GM19193 (cell line): ENCODE measurements at regions not wholly inside any gene's neighbourhood (a gene's known extent, or its start where the extent isn't known, plus 50 kb on each side); places are given as distances from the start of the nearest gene placed in this dataset.

Experiments
- POLR2A ChIP-seq: IDR thresholded peaks from 4 replicates; pipeline ENCODE4 v1.6.1; 2011; ENCODE audit not compliant: insufficient read depth, insufficient read length; ENCODE audit errors: extremely low read depth

DNA sequence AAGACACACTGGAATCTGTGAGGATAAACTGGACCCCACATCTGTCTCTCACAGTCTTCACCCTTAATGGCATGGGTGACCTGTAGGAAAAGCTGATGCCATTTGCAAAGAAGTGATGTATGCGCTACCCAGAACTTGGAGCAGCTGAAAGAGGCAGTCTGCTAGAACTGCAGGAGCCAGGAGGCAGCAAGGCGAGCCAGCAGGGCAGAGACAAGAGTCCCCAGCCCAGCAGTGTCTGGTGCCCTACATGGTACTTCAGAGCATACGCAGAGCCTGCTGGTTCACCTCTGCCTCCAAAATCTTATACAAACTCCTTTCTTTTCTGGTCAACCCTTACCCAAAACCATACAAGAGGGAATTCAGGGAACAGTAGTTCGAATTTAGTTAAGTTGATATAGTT, 683.1 kb upstream of the RAB6C start:
- no peak for TF ChIP-seq POLR2A

DNA sequence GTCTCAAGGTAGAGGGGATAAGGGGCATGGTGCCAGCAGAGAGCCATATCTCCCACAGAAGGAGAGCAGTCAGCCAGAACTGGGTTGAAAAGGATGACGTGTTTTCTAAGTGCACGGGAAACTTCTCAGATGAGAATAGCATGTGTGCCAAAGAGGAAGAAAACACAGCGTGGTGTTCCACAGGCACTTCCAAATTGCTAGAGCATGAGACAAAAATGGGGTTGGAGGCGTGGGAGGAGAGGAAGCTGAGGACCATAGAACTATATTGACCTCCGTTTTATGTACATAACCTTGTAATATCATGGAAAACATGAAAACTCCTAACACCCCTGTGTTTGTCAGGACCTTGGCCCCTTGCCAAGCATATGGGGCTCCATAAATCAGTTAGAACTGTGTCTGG, 682.7 kb upstream of the RAB6C start:
- TF ChIP-seq POLR2A: no peak

DNA sequence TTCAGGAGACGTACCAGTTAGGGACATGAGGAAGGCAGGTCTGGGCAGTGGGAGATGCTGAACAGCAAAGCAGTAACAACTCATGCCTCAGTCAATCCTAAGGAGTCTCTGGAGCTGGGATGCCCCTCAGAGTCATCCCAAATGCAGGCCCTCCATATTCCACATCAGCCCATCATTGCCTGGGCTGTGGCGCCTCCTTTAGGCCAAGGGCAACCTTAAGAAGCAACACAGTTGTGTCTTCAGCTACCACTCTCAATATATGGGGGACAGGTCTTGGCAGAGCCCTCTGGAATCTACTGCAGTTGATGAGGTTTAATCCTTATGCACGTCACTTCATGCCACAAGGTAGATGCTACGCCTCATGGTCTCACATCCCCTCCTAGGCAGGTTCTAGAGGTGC, 682.0 kb upstream of the RAB6C start:
- no peak for TF ChIP-seq POLR2A

DNA sequence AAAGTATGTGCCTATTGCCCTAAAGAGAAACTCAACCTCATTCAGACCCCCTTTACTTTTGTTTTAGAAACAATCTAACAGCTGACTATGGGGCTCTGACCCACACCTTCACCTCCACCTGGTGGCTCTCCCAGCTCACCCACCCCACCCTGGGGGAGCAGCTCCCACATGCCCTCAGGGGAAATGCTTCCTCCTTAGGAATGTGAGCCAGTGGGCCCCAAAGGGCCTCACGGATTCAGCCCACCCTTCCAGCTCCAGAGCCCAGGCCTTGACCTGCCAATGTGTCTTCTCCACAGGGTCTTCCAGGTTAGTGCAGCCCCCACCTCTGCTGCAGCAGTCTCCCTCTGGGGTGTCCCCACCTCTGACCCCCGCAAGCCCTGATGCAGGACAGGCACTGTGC, 680.1 kb upstream of the RAB6C start:
- no peak for TF ChIP-seq POLR2A

DNA sequence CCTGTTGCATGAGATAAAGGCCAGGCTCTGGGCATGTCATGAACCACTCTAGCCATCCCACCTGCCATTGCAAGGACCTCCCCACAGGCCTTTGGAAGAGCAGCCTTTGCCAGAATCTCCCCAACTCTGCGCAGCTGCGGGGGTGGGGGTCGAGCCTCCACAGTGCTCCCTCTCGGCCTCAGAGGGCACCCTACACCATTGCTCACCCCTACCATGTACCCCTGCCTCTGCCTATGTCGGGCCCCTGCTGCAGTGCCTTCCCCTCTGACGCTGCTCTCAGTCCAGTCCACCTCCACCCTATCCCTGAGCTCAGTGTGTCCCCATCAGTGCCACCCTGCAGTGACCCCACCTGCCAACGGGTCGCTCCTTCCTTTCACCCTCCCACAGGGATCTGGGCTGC, 679.7 kb upstream of the RAB6C start:
- TF ChIP-seq POLR2A: no peak

DNA sequence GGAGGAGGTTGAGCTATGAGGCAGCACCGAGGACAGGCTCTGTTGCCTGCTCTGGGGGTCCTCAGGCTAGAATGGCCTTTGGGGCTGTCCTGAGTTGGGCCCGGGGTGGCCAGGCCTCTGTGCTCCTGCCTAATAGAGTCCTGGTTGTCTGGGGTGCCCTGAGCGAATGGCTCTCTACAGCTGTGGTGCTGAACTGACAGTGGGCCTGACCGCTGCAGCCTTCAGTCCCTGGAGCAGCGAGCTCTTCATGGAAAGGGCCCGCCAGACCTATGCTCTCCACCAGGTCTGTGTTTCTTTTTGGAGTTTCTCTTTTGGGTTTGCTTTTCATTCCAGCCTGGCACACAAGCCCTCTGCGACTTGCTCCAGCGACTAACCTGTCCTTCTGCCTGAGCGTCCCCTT, 679.0 kb upstream of the RAB6C start:
- no peak for TF ChIP-seq POLR2A

DNA sequence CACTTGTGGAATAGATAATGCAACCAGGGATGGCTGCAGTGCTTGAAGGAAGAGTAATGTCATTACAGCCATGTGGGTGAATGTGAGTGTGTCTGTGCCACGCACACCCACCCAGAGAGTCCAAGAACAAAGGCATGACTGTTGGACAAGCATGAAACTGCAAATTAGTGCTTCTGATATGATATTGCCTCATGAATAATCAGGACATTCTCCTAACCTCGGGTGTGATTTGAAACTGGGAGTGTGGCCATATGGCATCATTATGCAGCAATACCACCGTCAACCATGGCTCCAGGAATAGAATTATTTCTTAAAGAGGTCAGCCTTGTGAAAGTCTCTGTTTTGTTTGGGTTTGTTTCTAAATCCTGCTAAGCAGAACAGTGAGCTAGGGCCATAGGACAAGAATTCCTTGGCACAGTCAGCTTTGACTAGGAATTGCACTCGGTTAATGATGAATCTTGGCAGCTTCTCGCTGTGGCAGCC, 678.0 kb upstream of the RAB6C start:
- no peak for TF ChIP-seq POLR2A

DNA sequence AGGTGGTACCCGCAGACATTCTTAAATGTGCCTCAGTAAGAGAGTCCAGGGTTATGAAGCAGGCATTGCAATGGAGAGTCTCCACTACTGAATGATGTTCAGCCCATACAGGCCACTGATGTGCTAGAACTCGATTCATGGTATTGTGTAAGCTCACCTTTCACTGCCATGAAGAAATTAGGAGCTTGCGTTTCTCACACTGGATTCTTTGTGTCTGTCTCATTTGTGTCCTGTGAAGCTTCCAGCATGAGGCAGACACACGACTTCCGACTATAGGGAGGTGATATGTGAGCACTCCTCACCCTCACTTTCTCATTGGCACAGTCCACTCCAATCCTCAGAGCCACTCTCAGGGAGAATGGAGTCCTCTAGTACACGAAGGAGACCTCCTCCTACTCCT, 677.4 kb upstream of the RAB6C start:
- TF ChIP-seq POLR2A: no peak

DNA sequence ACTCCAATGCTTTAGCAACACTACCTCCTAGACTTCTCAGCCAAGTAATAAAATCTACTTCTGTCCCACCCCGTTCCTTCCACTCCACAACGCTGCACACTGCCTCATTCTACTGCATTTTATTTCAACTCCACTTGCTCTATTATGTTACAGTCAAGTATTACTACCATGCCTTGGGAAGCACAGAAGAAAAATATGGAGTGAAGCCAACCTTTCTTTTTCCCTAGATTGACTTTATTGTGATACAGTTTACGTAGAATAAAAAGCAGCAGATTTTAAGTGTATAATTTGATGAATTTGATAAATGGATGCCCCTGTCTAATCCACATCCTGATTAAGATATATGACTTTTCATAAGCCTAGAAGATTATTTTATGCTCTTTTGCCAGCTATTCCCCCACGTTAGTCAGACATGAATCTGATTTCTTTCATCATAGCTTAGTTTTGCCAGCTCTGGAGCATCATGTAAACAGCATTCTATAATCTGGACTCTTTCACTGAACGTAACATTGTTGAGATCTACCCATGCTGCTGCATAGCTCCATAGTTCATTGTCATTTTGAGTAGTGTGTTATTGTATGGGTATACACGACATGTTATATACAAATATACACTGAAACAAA, 676.8 kb upstream of the RAB6C start:
- no peak for TF ChIP-seq POLR2A

DNA sequence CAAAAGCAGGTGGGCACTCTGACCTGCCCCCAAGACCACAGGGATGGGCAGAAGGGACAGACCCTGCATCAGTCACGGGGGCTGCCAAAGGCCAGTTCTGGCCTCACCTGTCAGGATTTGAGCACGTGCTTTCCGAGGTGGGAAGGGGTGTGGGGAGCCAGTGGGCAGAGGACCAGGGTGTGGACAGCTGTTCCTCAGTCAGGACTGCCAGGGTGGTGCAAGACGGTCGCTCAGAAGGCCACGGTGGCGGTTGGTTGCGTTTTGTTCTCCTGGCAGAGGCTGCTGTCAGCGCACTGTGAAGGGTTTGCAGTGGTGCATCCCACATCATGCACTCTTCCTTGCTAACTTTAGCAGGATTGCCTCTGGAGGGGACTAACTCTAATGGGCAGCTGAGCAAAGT, 665.3 kb upstream of the RAB6C start:
- TF ChIP-seq POLR2A: no peak

DNA sequence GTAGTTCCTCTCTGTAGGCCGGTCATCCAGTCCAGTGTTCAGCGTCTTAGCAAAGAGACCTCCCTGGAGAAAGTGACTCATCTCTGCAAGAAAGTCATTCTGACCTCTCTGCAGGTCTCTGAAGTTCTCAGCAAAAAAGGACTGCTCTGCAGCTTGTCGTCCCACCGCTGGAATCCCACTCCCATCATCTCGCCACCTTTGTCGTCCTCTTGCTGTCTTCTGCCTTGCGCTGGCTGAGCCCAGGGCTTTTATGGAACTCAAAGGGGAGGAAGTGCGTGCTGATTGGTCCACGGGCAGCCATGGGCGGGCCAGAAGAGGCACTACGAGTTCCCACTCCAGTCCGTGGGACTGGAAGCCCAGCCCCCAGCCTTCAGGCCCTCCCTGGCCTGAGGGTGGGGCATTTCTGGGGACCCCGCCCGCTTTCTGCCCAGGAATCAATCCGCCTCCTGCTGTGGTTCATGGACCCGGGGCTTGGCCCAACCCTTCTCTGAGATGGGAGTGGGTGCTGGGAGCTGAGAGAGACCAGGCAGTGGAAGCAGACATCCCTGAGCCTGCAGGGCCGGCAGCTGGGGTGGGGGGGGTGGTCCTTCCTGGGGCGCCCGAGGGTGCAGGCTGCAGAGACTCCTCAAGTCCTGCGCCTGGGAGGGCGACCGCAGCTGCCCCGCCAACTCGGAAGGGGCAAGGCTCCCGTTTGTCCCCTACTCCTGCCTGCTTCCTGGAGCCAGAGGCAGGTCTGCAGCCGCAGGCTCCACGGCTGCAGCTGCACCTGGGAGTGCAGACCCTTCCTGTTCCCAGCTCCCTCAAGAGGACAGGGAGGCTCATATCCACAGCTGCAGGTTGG, 660.7 kb upstream of the RAB6C start:
- no peak for TF ChIP-seq POLR2A

DNA sequence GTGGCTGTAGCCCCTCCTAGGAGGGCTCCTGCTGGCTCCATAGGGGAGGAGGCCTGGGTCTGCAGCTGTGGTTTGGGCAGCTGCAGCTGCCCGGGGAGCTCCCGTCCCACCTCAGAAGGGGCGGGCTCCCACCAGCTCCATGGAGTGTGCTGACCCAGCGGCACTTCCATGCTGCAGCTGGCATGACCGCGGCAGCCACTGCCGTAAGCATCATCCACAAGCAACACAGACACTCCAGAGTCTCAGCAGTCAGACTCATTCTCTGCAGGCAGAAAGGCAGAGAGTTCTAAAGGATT, 660.1 kb upstream of the RAB6C start:
- no peak for TF ChIP-seq POLR2A

DNA sequence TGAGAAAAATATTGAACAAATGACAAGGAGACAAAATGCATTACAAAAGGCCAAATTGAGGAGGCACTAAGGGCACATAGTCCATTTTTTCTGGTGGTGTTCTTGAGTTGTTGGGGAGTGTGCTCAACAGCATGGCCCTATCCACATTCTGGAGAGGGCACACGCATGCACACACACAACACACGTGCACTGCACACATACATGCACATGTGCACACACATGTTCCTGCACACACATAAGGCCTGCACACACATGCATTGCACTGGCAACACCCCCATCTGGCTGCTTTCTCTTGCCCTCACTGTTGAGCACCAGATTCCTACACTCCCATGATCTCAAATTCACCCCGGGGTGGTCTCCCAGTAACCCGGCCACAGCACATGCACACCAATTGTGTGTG, 659.2 kb upstream of the RAB6C start:
- TF ChIP-seq POLR2A: no peak

DNA sequence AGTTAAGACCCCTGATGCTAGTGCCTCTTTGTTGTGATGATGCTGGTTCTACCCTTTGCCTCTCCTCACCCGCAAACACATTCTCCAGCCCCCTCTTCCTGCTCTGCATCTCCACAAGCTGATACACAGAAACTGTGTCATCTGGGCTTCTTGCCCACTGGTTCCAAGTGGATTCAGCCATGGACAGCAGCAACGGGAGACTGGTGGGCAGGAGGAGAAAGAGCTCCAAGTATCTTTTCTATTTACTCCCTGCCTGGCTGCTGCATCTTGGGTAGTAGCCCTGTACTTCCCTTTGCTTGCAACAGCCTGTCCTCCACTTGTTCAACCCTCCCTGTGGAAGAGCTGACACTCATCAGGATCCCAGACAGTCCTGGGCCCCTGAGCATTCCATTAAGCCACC, 655.1 kb upstream of the RAB6C start:
- TF ChIP-seq POLR2A: no peak

DNA sequence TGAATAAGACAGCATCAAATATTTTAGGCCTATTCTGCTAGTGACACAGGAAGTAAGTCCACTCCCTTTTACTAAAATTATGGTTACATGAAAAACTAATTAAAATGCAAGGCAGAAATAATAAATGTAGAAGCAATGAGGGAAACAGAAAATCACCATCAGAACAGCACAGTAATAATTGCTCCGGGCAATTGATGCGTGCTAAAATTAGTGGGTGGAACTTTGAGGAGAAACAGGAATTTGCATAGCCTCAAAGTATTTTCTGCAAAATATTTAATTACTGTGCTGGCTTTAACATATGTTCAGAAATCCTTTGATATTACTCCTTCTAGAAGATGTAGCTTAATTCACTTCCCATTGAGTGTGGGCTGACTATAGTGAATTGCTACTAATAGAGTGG, 654.3 kb upstream of the RAB6C start:
- no peak for TF ChIP-seq POLR2A

DNA sequence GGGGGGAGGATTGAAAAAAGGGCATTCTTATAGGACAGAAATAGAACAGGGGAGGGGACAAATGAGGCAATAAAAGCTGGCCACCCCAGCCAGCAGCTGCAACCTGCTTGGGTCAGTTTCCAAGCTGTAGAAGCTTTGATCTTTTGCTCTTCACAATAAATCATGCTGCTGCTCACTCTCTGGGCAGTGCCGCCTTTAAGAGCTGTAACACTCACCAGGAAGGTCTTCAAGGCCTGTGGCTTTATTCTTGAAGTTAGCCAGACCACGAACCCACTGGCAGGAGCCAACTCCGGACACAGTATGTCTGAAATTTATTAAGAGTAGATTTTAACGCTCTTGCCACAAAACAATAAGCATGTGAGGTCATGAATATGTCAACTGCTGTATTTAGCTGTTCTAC, 649.9 kb upstream of the RAB6C start:
- no peak for TF ChIP-seq POLR2A
